COLO829 (cell line): ENCODE measurements at regions not wholly inside any gene's neighbourhood (a gene's known extent, or its start where the extent isn't known, plus 50 kb on each side); places are given as distances from the start of the nearest gene placed in this dataset.
A peak's percentile ranks its signal among the peaks of the same experiment; 100 is the strongest.
"Not testable (repeated sequence)": the region's sequence is repeated elsewhere in the genome, so short reads cannot be mapped to it uniquely, and the experiment has no call there.

Source experiments
- DNase-seq: peaks from one replicate; pipeline ENCODE4 v3.0.0; 2012; ENCODE audit warnings: low spot score

DNA sequence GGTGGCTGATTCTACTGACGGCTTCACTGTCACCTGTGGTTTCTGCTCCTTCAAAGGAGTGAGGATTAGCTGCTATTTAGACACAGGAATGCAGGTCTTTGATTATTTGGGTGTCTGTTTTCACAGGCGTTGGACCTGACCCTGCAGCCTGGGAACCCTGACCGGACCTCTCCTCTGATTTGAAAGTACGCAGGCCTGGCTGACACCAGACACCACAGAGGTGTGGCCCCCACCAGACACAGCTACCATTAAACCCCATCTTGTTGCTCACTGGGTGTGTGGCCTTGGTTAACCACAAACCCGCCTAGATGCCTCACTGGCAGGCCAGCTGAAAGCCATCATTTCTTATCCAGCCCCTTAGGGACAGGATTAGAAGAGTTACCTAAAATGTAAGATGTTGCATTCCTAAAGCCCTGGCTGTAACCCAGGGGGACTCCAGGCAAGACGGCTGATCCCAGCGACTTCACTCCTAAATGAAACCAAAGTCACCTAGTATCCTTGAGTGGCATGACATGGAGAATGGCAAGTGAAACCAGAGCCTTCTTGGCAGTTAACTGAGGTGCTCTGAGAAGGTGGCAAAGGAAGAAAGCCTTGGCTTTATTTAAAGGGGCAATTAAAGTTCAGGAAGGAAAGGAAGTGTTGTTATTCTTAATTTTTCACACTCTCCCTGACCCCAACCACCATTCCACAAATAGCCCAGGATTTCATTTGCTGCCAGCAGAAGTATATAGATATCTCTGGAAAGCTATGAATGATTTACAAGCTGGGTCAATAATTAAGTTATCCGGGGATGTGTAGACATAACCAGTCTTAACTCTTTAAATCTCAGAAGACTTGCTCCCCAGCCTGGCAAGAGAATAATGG lies 169.9 kb downstream of the QRSL1 start:
- no peak for DNase-seq

DNA sequence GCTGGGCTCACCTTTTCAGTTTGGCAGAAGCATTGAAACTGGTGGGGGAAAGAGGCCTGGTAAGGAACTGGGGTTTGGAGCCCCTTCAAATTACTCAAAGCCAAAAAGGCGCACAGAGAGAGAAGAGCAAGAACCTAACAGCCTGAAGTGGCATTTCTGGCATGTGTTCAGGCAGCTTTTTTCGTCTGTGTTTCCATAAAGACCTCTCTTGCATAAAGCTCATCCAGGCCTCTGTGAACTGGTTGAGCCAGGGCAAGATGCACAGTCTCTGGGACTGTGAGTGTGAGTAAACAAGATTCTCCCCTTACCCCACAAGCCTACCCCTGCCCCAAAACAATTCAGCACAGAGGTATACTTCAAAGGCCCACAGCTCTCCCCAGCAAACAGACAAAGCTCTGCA lies 167.8 kb downstream of the QRSL1 start:
- DNase-seq, result no peak

DNA sequence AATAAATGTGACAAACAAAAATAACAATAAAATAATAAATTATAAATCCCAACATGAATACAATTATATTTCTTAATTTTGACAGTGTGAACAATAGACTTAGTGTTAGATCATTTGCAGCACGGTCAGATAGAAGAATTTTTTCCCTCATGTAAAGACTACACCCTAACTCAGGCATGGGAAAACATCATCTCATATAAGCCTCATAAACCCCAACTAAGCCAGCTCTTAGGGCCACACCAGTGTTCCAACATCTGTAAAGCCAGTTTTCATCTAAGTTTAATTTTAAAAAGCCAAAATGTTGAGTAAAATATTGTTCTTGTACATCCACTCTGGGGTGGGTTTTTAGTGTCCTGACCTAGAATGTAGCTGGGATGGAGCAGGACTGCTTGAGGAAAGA lies 167.4 kb downstream of the QRSL1 start:
- no peak for DNase-seq

DNA sequence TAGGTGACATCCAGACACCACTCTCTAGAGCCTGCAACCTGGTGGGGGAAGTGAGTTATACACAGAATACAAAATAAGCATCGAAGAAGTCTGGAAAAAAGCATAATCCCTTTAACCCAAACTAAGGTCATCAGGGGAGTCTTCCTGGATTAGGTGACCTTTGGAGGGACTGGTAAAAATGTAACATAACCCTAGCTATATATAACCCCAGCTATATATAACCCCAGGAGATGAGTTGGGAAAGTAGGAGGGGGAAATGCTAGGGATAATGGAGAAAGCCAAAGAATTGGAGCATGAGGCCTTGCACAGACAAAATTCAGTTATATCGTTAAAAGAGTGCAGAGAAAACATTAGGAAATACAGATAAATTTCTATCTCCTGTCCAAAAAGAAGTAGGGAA lies 164.8 kb downstream of the QRSL1 start:
- DNase-seq, result no peak

DNA sequence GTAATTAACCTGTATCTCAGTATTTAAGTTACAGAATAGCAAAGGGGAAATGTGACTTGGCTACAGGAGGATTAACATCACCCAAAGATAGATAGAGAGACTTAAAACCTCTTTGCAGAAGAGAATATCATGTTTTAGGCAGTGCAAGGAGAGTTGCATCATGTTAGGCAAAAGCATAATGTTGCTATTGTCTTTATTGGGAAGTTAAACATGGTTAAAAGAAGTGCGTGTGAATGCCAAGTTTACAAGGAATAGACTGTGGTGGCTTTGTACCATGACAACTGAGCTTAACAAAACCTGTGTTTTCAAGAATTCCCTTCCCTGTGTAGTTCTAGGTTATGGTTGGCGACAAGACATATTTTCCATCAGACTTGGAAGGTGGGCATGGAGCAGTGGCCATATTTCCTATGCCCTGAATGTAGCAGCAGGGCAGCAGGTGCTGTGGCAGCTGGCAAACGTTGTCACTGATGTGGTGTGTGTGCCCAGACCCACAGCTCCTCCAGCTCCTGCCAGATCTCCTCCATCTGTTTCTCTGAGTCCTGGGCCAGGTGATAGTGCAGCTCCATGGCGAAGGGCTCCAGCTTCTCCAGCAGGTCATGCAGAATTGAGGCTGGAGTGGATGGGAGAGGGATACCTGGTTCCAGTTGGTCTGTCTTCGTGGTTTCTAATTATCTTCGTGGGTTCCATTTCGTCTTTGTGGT lies 163.3 kb downstream of the QRSL1 start:
- DNase-seq, result peak; percentile 60

DNA sequence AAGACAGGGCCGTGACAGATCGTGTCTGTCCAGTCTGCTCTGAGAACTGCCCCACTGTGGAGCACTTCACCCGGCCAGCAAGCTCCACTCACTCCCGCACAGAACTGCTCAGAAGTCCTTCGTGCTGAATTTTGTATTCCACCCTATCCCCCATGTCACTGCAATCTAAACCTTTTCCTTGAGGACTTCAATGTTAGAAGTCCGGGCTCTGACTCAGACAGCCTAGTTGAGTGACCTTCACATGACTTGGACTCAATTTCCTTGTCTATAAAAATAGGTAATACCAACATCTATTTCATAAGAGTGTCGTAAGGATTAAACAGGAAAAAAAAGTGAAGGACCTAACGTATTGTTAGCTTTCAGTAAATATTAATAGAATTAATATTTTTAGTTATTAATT lies 161.6 kb downstream of the QRSL1 start:
- DNase-seq, result no peak

DNA sequence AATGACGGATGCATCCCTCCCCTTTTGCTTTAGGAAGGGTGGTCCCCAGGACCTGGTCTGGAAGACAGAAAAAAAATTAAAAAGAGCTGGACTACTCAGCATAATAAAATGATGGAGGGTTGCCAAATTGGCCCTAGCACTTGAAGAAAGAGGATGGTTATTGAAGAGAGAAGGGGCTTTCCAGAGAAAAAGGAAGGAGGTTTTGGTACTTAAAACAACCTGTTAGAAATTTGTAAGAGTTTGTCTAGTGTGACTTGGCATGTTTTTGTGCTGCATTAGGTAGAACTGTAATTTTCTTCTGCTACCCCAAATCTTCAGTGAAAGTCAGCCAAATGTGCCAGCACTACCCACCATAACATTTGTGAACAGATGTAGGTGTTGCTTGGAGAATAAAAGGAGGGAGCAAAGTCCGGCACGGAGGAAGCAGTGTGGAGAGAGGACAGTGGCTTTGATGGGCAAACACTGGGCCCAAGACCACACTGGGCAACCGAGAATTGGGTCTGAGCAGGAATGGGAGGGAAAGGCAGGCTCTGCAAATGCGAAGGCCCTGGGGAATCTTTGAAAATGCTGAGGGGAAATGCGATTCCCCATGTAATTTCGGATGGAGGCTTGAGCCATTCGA lies 160.9 kb downstream of the QRSL1 start:
- DNase-seq, result no peak

DNA sequence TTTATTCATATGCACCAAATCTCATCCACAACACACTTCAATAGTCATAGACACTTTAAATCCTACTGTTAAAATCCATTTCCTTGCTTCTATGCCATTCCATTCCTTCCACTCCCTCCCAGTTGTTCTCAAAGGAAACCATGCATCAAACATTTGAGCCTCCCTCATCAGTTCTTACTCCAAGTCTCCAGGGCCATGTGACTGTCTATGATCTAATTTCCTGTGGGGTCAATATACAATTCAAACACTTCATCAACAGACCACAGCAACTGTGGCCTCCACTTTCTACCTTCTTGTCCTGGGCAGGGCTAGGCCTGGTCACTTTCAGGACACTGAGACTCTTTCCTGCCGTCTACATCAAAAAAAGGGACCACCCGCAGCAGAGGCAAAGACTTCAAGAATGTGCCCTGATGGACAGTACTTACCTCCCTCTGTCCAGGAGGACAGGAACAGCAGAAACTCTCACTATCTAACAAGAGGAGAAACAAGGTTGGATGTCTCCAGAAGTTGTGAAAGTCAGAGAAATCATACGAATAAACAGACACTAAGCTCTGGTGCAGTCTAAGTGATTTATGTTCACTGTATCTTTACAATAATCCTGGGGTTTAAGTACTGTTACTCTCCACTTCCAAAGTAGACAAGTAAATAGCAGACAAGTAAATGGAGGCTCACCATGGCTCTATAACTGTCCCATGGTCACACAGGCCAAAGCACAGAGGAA lies 160.2 kb downstream of the QRSL1 start:
- DNase-seq, result no peak

DNA sequence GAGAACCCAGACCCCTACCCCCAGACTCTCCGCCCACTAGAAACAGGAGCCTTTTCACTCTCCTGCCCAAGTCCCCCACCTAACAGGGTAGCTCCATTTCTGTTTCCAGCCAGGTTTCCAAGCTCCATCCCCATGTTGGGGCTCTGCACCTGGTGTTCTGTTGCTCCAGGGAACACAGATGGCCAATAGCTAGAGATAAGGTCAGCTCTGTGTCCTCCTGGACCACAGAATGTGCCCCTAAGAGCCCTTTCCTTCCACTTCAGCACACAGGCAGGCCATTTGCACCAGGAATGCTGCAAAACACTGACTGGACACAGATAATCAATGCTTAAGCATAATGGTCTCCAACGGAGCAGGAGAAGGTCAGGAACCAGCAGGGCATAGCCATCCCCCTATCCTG lies 159.4 kb downstream of the QRSL1 start:
- DNase-seq, result no peak

DNA sequence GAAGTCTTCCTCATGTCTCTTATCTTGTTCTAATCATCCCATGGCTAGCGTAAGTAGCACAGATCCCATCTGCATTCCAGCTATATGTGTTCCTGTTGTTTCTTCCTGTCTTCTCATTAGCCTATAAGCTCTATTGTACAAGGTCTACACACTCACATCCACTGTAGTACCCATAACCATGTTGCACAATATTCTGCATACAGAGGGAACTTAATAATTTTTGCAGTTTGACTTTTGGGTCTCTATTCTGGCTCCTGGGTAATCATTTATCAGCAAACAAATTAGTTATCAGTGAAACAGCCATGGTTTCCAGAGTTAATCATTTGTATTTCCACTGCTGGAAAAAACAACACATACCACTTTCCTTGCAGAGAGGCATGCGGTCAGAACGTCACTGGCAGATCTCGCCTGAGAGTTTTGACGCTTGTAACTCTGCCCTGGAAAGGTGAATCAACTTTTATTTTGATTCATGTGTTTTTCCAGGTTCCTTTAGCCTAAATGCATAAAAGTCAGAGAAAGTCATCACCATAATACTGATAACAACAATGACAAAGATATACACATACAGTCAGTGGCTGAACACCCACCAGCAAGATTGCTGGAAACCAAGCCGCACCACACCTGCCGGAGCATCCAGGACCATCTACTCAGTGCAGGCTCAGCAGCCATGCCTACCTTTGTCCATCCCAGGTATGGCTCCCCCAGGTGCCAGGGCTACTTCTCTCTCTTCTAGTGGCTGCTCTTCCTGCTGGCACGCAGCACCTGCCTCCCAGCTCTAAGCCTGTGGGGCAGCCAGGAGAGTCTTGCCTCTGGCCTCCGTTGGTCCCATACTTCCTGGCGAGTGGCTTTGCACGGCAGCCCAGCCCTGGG lies 158.2 kb downstream of the QRSL1 start:
- no peak for DNase-seq

DNA sequence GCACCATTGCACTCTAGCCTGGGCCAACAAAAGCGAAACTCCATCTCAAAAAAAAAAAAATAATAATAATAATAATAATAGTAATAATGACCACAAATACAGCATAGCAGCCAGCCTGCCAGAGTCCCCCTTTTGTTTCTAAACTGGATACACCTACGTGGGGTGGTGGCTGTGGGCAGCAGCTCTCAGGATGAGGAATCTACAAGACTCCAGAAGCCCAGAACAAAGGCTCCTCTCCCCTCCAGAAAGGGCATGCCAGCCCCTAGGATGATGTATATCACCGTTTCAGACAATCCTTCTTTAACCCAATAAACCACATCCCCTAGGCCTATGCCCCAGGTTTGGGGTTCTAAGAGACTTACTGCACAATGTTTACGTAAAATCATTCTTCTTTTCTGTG lies 155.9 kb downstream of the QRSL1 start:
- no peak for DNase-seq

DNA sequence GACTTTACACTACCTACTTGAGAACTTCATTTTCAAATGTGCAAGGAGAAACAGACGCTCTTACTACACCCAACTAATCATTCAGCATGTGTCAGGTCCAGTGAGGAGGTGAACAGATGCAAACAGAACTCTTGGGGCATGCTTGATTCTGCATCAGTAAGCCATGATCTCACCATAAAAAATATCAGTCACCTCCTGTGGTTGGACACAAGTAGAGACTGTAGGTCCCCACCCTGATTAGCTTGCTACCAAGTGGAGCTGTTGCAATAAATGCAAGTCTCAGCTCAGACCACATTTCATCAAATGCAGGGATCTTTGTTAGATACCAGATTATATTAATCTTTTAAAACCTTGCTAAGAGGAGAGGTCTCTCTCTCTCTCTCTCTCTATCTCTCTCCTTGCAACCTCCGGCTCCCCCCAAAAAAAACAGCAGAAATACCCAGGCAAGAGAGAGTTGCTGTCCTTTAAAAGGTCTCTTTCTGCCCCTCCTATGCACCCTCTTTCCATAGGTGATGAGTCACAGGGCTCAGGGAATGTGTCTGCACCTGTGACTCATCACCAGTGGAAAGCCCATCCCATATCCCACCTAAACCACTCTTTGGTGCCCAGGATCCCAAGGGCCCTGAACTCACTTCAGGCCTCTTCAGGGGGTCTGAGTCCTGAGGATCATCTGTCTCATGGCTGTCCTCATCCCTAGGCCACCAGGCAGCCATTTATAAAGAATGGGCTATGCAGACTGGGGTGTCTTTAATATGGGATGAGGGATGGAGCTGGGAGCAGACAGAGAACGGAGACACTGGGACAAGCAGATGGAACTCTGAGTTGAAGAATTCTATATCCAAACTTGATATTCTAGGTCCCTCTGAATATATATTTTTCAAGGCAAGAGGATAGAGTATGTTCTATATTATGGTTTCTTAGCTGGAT lies 154.5 kb downstream of the QRSL1 start:
- no peak for DNase-seq

DNA sequence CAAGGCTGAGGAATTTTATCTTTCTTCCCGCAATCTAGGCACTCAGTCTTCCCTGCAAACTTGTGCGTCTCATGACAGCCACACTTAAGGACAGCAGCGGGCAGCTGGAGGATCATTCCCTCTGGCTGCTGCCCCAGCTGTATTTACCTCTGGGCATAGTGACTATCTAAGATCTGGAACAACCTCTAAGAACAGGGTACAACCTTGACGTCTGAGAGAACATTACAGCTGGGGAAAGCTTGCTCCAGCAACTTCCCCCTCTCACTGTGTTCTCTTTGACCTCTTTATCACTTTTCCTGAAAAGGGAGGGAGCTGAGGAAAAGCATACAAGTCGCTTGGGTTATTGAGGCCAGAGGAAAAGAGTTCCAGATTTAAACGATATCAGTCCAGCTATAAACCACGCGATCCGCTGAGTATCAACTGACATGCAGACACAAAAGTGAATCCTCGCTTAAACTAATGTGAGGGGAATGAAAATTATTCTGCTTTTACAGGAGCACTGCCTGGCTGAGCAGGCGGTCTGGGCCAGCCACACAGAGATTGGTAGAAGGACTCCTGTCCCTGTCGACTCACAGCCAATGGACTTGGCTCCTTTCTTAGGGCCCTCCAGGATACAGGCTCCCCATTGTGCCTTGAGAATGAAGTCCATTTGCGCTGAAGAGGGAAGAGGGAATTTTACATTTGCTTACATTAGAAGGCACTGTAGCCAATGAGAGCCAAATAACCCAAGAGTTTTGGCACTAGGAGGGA lies 153.3 kb downstream of the QRSL1 start:
- no peak for DNase-seq

DNA sequence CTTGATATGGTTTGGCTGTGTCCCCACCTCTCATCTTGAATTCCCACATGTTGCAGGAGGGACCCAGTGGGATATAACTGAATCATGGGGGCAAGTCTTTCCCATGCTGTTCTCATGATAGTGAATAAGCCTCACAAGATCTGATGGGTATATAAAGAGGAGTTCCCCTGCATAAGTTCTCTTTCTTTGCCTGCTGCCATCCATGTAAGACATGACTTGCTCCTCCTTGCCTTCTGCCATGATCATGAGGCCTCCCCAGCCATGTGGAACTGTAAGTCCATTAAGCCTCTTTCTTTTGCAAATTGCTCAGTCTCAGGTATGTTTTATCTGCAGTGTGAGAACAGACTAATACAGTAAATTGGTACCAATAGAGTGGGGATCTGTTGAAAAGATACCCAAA lies 150.2 kb downstream of the QRSL1 start:
- not testable (repeated sequence) for DNase-seq

DNA sequence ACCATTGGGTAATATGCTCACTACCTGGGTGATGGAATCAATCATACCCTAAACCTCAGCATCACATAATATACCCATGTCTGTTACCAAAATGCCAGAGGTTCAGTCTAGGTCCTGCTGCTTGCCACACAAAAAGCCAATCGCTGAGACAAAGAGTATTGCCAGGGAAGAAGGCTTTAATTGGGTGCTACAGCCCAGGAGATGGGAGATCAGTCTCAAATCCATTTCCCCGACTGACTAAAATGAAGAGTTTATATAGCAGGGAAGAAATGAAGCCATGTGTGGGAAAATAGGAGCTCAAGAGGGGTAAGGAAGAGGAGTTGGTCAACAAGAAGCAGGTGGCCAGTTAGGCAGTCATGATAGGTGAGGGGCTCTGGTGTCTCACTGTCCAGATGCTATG lies 149.6 kb downstream of the QRSL1 start:
- DNase-seq, result no peak

DNA sequence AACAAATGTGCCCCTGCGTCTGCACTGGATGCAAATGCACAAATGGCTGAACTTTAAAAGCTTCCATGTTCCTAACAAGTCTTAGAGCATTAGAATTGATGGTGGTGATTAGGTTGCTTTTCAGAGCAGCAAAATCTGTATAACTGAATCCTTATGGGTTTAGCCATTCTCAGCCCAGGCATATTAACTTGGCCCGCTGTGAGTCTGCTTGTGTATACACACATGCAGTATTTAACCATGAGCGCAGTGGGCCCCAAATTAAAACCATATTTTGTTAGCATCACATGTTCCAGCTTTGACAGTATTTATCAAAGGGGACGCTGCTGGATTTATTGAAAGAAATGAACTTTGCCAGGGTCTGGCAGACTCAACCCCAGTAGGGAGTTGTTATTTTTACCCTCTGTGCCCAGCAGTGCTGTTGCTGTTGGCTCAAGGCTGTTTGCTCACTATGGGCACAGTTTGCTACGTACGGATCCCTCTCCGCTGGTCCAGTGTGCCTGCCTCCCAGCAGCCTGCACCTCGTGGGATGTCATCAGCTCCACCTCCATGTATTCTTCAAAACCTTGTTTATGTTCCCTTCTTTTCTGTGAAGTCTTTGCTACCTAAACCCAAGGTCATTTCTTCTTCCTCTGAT lies 144.7 kb downstream of the QRSL1 start:
- no peak for DNase-seq

DNA sequence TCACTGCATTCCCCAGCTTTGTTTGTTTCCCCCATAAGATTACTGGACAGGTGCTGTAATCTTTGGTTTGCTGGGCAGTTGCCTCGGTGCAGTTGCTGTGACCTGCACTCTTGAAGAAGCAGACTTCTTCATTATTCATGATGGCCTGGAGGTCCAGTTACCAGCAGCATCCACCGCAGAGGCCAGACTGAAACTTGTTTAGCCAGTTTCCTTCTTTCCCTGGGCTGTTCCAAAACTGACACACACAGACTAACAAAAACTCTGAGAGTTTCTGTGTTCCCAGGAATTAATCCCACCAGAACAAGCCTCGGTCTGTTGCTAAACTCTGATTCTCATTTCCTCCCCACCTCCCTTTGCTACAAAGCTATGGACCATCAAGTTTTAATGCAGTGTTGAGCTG lies 144.1 kb downstream of the QRSL1 start:
- no peak for DNase-seq

DNA sequence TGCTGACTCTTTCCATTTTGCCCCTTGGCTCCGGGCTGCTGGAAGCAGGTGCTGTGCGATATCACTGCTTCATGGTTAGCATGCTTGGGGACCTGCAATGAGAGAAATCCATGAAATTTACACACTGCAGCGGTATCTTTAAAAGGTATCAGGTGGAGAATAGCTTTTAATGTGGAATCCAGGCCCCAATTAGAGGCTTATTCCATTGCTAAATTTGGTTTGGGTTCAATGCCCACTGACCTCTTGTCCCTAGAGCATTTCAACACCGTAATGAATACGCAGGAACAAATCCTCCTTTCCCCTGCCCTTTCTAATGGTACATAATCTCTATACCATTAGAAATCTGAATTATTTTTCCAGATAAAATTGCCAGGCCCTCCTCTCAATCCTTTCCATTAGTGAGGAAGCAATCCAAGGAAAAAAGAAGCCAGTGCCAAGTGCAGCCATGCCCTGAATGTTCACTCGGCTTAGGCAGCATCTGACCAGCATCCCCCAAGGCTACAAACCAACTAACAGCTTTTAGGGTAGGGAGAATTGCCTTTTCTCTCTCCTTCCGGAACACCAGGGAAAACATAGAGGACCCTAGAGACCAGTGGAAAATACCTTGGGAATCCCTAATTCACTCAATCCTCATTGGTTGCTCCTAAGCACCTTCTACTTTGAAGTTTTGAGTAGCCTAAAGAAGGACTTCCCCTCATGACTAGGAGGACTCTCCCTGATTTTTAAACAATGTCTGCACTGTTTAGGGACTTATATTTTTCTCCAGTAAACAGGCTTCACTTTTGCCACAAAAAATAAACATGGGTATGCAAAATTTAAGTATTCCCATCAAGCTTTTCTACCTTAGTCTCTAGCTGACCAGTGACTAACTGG lies 143.1 kb downstream of the QRSL1 start:
- no peak for DNase-seq
